GM18498 (cell line): ENCODE measurements at regions not wholly inside any gene's neighbourhood (a gene's known extent, or its start where the extent isn't known, plus 50 kb on each side); places are given as distances from the start of the nearest gene placed in this dataset.
"Not testable (repeated sequence)": the region's sequence is repeated elsewhere in the genome, so short reads cannot be mapped to it uniquely, and the experiment has no call there.

ENCODE experiments used
- ATAC-seq: cut with Tn5 transposase; IDR thresholded peaks from one replicate; pipeline ENCODE4 v1.9.1; 2021; ENCODE audit warnings: mild to moderate bottlenecking, moderate library complexity; ENCODE audit not compliant: unreplicated experiment

DNA sequence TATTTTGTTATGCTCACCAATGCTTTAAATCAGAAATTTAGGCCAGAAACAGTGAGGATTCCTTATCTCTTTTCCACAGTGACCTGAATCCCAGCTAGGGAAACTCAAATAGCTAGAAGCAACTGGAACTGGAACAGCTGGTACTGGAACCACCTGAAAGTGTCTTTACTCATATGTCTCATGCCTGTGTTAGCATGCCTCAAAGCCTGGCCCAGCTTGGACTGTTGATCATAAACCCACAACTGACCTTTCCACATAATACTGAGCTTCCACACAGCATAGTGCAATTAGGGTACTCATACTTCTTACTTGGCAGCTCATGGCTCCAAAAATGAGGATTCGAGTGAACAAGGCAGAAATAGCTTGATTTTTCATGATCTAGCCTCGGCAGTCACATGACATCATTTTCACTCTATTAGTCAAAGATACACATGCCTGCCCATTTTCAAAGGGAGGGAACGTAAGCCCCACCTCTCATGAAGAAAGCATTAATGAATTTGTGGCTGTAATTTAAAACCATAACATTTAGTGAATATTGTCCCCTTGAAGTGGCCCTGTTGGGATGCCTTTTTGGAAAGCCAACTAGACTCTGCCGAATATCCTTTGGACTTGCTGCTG, 80.8 kb upstream of the ACSL1 start:
- no peak for ATAC-seq

DNA sequence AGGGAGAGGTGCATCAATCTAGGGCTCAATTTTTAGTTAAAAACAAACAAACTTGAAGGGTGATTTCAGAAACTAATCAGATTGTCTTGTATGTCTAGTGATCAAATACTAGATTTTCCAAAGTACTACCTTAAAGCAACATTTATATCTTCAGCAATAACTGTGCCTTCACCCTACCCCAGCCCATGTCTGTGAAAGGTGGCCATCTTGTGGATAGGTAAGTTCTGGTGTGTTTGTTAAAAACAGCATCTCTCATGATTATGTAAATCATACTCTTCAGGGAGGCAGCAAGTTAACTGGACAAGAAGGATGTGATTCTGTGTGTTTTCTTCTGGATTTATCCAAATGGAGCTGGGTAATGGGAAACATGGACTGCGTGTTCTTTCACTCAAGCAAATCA, 81.4 kb upstream of the ACSL1 start:
- no peak for ATAC-seq

DNA sequence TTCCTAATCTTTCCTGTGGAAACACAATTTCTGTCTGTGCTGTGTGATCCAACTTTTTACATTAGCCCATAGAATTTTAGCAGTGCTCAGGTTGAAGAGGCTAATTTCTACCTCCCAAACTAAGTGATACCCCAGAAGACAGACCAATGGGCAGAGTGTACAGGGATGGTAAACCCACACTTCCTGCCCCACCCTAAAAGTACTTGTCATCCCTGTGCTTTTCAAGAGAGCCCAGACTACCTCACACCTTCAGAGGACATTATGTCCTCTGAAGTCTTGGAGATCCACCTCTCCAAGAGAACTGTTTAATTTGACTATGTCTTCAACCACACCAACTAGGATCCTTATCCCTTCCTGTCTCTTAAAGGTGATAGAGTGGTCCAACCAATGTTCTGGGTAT, 82.0 kb upstream of the ACSL1 start:
- ATAC-seq: no peak

DNA sequence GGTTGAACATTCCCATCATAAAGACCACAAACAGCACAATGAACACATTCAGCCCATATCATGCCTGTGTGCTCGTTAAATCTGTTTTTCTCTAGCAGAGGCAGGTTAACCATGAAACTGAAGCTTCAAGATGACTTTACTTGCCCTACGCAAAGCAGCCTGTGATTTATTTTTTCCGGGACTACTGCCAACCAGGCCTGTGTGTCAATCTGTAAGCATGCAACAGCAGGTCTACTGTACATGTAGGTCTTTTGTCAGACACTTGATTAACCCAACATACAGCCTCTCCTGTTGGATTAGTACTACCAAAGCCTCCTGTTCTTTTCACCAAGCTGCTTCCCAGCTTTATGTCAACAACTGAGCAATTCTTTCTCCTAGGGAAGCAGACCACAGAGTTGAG, 85.5 kb upstream of the ACSL1 start:
- no peak for ATAC-seq

DNA sequence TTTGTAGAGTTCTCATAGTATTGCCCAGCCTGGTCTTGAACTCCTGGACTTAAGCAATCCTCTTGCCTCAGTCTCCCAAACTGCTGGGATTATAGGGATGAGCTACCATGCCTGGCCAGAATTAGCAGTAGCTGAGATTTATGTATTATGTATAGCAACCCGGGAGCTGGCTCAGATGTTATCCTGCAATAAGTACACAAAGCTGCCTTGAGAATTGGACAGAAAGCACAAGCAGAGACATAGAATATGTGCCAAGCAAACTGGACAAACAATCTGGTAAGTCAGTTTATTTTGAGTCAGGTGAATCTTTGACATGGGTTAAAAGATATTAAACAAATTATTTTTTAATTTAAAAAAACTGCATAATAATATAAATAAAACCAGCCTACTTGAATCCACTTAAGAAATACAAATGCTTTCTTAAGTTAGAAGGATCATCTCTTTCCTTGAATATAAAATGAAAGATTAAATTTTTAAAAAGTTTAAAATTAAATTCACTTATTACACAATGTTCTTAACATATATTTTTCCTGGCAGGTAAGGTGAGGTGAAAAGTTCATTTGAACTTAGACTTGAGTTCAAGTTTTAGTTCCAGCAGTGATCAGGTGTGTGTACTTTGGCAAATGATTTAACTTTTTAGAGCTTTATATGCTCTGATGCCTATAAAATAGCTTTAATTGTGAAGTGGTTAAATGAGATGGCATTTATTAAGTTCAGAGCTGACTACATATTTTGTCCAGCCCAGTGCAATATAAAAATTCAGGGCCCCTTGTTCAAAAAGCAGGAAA, 87.8 kb upstream of the ACSL1 start:
- no peak for ATAC-seq

DNA sequence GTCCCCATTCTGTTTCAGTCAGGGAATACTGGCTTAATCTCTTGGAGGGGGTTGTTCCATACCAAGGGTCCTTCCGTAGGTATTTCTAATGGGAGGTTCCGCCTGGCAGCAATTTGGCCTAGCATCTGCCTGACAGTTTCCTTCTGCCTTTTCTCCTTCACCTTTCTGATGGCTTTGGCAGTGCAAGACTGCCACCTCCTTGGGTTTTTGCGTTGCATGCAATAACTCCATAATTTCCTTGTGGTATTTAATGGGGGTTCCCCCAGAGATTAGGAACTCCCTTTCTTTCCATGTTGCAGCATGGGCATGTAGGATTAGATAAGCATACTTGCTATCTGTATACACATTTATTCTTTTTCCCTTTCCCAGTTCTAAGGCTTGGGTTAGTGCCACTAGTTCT, 93.0 kb upstream of the ACSL1 start:
- ATAC-seq: not testable (repeated sequence)

DNA sequence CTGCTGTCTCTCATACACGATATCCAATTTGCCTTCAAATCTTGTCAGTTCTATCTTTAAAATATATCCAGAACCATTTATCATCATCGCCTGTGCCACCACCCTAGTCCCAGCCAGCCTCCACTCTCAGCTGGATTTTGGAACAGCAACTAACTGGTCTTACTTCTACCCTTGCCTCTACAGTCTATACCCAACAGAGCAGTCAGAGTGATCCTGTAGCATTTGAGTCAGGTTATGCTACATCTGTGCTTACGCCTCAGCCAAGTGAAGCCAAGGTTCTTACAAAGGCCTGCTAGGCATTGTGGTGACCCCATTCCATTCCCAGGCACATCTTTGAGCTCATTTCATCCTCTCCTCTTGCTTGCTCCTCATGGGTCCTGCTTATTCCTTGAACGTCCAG, 95.7 kb upstream of the ACSL1 start:
- ATAC-seq: no peak

DNA sequence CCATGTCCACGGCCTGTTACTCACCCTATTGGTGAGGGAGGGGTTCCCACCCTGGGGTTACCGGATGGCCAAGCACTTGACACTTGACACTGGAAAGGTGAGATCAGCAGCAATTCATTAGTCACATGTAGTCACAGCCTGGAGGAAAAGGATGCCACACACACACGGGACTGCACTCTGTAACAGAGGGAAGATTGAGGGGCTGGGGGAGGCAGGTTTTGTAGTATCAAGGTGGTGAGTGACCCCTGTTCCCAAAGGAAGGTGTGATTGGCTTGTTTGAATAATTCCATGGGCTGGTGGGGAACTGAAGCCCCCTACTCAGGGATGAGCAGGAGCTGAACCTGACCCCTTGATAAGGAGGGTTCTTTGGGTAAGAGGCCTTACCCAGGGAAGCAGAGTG, 96.0 kb upstream of the HELT start:
- no peak for ATAC-seq

DNA sequence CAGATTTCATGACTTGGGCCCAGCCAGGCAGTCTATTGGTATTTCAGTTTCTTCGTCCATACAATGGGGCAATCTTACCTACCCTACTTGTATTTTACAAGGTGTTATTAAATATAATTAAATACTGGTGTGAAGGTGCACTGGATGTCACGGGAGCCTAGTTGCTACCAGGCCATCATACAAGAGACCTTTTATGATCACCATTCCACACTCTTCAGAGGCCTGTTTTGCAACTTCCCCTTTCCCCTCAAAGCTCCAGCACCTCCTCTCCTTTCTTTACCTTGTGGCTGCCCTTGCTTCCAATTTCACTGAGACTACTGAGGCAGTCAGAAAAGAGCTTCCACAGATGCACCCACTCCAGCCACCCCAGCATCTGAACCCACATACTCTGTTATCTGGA, 93.8 kb upstream of the HELT start:
- ATAC-seq: no peak

DNA sequence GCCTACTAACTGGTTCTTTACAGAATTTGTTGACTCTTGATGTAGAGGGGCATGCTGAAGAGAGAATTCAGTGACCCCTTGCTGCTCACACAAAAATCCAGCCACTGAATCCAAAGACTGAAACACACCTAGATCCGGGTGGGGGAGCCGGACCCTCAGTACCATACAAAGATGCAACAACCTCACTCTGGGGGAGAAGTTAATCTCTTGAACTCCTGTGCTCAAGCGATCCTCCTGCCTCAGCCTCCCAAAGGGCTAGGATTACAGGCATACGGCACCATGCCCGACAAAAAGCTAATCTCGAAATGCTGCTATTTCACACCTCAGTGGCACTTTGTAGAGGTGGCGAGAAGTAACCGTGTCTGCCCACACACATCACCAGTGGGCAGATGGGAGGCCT, 88.8 kb upstream of the HELT start:
- no peak for ATAC-seq

DNA sequence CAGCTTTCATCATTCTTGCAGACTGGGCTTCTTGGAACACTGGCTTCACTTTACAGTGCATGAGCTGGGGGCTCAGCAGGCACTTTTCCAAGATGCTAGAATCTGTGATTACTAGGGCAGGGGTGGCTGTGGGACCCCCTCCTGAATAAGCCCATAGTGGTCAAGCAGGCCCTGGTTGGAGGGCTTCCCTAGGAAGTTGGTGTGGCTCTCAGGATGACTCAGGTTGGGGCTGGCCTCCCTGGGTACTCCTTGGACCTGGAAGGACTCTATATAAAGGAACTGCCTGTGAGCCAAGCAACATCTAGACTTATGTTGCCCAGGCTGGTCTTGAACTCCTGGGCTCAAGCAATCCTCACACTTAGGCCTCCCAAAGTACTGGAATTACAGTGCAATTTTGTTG, 88.3 kb upstream of the HELT start:
- no peak for ATAC-seq

DNA sequence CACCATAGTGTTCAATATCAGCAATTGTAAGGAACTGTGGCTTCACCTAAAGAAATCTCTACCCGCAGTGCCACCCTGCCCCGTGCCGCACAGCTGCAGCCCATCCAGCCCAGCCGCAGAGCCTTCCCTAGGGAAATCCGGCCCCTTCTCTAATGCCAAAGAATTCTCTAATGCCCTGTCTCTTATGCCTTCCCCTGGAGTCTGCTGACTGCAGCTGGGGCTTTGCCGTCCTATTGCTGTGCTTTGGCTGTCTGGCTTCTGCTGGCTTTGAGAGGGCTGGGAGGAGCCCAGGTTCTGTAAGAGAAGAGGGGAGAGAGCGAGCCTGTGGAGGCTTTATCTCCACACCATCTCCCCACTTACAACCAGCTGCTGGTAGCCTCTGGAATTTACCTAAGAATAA, 85.9 kb upstream of the HELT start:
- ATAC-seq: no peak

DNA sequence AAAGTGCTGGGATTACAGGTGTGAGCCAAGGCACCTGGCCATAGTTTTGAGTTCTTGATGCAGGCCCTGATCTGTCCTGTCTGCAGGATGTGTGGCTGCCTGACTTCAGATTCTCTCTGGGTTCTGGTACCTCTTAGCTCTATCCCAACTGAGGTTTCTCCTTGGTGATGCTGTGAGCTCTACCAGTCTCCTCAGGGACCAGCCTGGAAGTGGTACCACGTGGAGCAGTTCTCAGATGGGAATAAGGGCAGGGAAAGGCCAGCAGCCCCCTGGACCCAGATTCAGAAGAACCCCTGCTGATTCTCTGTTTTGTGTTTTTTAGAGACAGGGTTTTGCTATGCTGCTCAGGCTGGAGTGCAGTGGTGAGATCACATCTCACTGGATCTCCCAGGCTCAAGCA, 85.0 kb upstream of the HELT start:
- ATAC-seq: no peak

DNA sequence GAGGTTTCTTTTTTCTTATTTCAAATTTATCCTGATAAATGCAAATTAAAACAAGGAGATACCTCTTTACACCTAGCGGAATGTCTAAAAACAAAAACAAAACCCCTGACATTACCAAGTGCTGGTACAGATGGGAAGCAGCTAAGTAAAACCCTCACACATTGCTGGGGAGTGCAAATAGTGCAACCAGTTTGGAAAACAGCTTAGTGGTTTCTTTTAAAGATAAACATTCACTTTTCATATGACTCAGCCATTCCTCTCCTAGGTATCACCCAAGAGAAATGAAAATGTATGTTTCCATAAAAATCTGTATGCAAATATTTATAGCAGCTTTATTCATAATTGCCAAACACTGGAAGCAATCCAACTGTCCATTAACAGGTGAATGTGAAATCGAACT, 84.1 kb upstream of the HELT start:
- no peak for ATAC-seq

DNA sequence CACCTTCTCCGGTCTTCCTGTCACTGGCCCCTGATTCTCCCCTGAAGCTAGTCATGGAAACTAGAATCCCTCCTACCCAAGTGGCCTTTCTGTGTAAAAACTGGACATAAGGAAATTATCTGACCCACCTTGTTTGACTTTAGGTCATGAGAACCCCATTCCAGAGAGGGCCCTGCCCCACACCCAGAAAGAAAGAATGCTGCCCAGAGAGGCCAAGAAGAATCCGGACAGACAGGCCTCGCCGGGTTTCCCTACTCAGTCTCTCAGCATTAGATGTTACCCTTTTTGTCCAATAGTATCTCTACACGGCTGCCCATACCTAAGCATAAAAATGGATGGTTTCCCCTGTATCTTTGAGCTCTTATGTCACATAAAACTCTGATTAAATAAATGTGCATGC, 83.3 kb upstream of the HELT start:
- no peak for ATAC-seq

DNA sequence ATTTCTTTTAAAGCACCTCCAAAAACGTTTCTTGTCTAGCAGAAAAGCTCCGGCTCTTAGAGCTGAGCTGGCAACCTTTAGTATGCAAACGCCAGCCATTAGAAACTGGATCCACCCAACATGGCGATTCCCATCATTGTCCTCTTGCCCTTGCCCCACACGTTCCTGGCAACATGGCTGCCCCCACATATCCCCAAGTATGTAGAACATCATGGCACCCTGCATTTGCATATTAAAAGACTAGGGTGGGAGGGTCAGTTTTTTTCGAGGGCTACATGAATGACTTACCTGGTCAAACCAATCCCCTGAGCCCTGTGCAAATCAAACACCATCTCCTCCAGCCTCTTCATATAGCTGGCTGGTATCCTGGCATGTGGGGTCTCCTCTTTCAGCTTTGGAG, 82.2 kb upstream of the HELT start:
- ATAC-seq: no peak

DNA sequence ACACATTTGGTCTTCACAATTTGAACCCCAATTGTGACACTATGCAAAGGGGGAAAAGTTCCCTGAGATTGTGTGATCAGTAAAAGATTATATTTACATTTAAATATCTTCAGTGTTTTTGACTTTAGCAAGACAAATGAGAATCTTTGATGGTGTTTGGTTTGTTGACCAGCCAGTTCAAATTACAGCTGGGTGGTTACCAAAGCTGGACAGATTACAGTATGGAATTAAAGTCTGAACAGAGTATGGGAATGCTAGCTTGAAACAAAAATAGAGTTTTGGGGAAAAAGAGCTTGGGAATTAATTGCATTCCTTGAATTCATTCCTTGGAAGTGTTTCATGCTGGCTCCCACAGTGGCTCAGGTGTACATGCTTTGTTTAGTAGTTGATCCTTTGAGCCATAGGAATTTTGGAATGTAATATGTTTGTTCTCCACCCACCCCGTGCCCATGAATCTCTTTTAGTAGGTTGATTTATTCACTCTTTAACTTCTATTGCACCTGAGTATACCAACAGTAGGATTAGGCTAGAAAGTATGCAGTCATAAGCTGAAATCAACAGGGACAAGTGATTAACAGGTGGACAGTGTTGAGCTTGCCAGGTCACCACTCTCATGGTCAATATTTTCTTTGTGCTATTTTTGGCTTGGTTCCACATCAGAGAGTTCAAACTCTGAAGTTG, 81.1 kb upstream of the HELT start:
- no peak for ATAC-seq

DNA sequence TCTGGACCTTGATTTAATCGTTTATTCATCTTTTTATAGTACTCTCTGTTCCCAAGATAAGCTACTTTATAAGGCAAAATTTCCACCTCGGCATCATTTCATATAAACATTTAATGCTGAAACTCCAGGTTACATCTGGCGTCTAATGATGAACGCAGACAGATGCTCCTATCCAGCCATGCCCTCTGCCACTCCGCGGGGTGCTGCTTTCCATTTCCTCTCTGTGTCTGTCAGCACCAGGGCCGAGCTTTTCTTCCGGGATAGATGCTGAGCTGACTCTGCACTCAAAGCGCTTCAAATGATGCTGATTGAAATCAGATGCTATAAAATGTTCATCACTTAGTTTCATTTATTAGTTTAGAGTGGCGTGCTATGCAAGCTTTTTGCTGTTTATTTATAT, 80.5 kb upstream of the HELT start:
- no peak for ATAC-seq

DNA sequence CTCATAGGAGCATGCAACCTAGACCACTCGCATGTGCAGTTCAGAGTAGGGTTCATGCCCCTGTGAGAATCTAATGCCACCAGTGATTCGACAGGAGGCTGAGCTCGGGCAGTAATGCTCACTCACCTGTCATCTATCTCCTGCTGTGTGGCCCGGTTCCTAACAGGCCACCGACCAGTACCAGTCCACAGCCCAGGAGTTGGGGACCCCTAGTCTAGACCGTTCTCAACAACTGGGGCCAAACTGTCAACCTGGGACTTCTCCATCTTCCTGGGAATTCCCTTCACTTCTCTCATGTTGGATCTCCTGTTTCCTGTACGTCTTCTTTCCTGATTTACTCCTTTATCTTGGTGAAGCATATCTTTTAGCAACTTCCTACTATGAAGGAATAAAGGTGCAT, 79.4 kb upstream of the HELT start:
- no peak for ATAC-seq

DNA sequence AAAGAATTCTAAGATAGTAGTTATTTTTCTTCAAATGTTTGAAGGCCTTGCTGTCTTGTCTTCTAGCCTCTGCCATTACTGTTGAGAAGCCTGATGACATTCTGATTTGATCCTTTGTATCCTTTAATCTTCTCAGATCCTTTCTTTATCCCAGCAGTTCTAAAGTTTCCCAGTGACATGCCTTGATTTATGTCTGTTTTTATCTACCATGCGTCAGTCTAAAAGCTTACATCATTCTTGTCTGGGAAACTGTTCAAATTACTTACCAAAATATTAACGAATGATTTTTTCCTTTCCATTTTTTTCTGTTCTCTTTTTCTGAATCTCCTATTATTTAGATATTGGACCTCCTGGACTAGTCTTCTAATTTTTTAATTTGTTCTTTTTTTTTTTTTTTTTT, 78.3 kb upstream of the HELT start:
- ATAC-seq: no peak

DNA sequence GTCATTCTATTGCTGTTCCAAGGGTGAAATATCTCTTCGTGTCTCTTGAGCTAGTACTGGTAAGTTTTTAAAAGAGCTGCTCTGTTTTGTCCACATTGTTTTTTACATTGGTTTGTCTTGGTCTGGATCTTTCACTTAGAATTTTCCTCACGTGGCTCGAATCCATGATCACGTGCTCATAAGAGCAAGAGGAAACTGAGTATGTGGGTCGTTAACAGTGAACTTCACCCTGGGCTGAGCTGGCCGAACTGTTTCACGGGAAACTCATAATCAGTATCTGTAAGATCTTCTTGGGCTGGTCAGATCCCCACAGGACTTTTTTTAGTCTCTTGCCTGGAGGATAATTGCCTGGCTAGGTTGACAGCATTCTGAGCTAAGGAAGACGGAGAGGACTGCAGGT, 77.8 kb upstream of the HELT start:
- no peak for ATAC-seq

DNA sequence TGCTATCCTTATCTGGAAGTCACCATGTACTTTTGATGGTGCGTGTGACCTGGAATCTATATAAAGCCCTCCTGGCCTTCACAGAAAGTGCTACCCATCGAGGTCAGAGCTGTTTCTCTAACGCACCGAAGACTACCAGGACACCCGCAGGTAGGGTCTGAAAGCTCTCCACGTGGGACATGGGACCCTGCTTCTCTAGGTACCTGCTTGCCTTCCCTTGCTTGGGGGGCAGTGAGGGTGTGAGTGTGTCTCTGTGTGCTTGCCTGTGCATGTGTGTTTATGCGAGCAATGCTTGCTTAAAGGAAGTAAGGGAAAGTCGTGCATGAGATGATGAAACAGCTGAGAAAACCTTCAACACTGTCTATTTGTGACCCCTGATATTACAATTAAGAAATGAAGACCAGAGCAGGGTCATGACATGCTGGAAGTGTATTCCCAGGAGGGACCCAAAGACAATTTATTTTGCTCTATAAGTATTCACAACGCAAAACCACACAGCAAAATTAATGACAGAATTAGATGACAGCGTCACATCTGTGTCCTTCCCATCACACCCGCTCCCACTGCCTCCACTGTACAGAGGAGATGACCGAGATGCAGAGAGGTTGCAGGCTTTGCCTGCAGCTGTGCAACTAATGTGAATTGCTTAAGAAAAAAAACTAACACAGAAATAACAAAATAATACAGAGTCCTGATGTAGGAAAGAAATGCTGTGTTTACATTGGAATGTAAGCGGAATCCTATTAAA, 76.4 kb upstream of the HELT start:
- ATAC-seq: no peak
